ENCODE measurements at regions not wholly inside any gene's neighbourhood (a gene's known extent, or its start where the extent isn't known, plus 50 kb on each side); places are given as distances from the start of the nearest gene placed in this dataset.

DNA sequence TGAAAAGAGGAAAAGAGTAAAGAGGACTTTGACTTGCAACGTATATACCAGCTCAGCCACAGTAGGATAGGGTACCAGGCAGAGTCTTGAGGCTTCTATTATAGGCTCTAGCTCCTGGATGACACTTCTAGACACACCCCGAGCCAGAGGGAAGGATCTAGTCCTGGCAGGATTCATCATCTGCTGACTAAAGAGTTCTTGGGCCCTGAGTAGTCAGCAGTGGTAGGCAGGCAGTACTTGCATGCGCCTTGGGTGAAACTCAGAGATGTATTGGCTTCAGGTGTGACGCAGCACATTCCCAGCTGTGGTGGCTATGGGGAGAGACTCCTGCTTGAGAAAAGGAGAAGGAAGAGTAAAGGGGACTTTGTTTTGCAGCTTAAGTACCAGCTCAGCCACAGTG, 162.3 kb upstream of the APP start:
- TF ChIP-seq, protein P1, sequence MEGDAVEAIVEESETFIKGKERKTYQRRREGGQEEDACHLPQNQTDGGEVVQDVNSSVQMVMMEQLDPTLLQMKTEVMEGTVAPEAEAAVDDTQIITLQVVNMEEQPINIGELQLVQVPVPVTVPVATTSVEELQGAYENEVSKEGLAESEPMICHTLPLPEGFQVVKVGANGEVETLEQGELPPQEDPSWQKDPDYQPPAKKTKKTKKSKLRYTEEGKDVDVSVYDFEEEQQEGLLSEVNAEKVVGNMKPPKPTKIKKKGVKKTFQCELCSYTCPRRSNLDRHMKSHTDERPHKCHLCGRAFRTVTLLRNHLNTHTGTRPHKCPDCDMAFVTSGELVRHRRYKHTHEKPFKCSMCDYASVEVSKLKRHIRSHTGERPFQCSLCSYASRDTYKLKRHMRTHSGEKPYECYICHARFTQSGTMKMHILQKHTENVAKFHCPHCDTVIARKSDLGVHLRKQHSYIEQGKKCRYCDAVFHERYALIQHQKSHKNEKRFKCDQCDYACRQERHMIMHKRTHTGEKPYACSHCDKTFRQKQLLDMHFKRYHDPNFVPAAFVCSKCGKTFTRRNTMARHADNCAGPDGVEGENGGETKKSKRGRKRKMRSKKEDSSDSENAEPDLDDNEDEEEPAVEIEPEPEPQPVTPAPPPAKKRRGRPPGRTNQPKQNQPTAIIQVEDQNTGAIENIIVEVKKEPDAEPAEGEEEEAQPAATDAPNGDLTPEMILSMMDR (IDR thresholded peaks at IDR 0.05 in 4 of 5, conservative IDR thresholded peaks at IDR 0.05 in 1 of 5): no peak
- no peak for TF ChIP-seq POLR2A (IDR thresholded peaks at IDR 0.05)
